Pancreas (tissue), 10 donors: ENCODE measurements at regions not wholly inside any gene's neighbourhood (a gene's known extent, or its start where the extent isn't known, plus 50 kb on each side); places are given as distances from the start of the nearest gene placed in this dataset.
A peak's percentile ranks its signal among the peaks of the same experiment; 100 is the strongest.

Experiments
- ATAC-seq, 4 donors: fragments of 200-7000 bp; cut with Tn5 transposase; one replicate each; pipeline versions ENCODE4 v1.8.0 to v1.9.1; 2020; ENCODE audit warnings: mild to moderate bottlenecking in 4 of 4, moderate library complexity in 4 of 4
- DNase-seq, 6 donors: peaks; one replicate each; pipeline ENCODE4 v3.0.0-alpha.2; 2020
- FAIRE-seq: peaks from 2 replicates; lab custom pipeline; 2012; peaks lifted over from hg19 to GRCh38; lab: Jason Lieb, UNC
- H3K27ac ChIP-seq, 4 donors: fragments of 200-600 bp; sonication (generic); 1 replicate in 3 of 4; 2 replicates in 1 of 4; pipeline versions ENCODE4 v1.5.0 to v1.8.0; 2020
- H3K27me3 ChIP-seq, 4 donors: fragments of 200-600 bp; one replicate each; pipeline ENCODE4 v1.8.0; 2021
- H3K36me3 ChIP-seq, 3 donors: fragments of 200-600 bp; sonication (generic) in 1 of 3; one replicate each; pipeline versions ENCODE4 v1.5.0 to v1.8.0; 2020 to 2021
- H3K4me1 ChIP-seq, 3 donors: fragments of 200-600 bp; one replicate each; pipeline ENCODE4 v1.8.0; 2021
- H3K4me3 ChIP-seq, 4 donors: fragments of 200-600 bp; sonication (generic) in 2 of 4; one replicate each; pipeline versions ENCODE4 v1.5.0 to v1.8.0; 2020 to 2021
- H3K9me3 ChIP-seq, 4 donors: fragments of 200-600 bp; one replicate each; pipeline ENCODE4 v1.8.0; 2021
- WGBS, 2 donors: extraction: QIAGEN DNeasy Blood & Tissue Kit; methylation state at CpG; one replicate each; pipeline ENCODE4 v1.1.7; 2013; 5-methylcytosine and 5-hydroxymethylcytosine counted together
- intact Hi-C, 3 donors: fragments of 100-400 bp; cut with DNase I; formaldehyde crosslinking; loops; one replicate each; pipeline versions ENCODE4 v1.11.1 to v1.14.2; 2022
- TF ChIP-seq, protein P1 (sequence below), 4 donors: fragments of 200-600 bp; sonication (generic) in 3 of 4; IDR thresholded peaks; one replicate each; pipeline versions ENCODE4 v1.5.0 to v1.8.0; 2021; ENCODE audit warnings: antibody characterized with exemption in 4 of 4
- donor health status: healthy with polysubstance abuse.
- donor health status: DM: no; HTN: no; CAD: no; lungs with moderate emphysema.
- donor health status: DM: no; HTN: no; CAD: no.
- donor health status: control.
- donor health status: control.
- donor health status: Bipolar disorder and iron deficiency.
- donor health status: DM: yes; HTN: yes; CAD: no.
- donor health status: DM: no; HTN: no; CAD: no.
- donor health status: DM: no; HTN: no; CAD: no.
- donor health status: DM: yes; HTN: yes; CAD: no.

DNA sequence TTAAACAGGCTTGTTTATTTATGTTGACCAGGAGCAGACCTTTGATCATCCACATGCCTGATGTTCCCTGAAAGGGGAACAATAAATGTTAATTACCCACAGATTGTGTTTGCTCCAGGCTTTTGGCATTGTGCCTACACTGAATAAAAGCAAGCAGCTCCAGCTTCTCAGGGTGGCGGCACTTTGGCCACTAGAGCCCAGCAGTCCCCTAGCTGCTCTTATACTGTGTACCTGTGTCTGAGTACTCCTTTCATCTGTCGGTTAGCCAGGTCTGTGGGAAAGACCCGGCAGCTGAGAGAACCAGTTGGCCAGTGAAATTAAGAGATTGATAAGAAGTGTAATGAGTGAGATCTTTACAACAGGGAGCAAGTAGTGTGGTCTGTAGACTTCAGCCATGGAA, 254.8 kb upstream of the FTMT start:
- WGBS, 2 donors, result 81 to 82% methylated on average over 3 of the region's 3 CpGs
- Histone ChIP-seq H3K4me3 (no peak overlapping the region), H3K36me3 (no peaks in the 10 kb centered on the region), H3K9me3 (no peaks in the 10 kb centered on the region), H3K27ac (no peak overlapping the region), H3K27me3 (no peaks in the 10 kb centered on the region), H3K4me1 (no peaks in the 10 kb centered on the region)
- DNase-seq, result no peak
- no peak for FAIRE-seq
- TF ChIP-seq, protein P1, sequence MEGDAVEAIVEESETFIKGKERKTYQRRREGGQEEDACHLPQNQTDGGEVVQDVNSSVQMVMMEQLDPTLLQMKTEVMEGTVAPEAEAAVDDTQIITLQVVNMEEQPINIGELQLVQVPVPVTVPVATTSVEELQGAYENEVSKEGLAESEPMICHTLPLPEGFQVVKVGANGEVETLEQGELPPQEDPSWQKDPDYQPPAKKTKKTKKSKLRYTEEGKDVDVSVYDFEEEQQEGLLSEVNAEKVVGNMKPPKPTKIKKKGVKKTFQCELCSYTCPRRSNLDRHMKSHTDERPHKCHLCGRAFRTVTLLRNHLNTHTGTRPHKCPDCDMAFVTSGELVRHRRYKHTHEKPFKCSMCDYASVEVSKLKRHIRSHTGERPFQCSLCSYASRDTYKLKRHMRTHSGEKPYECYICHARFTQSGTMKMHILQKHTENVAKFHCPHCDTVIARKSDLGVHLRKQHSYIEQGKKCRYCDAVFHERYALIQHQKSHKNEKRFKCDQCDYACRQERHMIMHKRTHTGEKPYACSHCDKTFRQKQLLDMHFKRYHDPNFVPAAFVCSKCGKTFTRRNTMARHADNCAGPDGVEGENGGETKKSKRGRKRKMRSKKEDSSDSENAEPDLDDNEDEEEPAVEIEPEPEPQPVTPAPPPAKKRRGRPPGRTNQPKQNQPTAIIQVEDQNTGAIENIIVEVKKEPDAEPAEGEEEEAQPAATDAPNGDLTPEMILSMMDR (IDR thresholded peaks at IDR 0.05), result no peak
- intact Hi-C loops, result no loop called here
- no peak for ATAC-seq

DNA sequence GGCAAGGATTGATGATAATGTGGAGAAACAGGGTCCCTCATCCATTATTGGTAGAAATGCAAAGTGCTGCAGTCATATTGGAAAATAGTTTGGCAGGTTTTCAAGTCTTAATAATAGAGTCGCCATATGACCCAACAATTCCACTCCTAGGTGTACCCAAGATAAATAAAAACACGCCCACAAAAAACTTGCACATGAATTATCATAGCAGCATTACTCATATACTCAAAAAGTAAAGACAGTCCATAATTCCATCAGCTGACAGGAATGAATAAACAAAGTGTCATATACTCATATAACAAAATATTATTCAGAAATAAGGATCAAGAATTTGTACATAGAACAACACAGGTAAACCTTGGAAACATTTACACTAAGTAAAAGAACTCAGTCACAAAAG, 242.9 kb upstream of the FTMT start:
- DNase-seq (no peak), ATAC-seq (no peak), FAIRE-seq (no peak)
- no peak overlapping the region for H3K4me3 ChIP-seq
- H3K9me3 ChIP-seq, result no peaks in the 10 kb centered on the region
- no peak overlapping the region for H3K27ac ChIP-seq
- no peaks in the 10 kb centered on the region for H3K36me3 ChIP-seq
- WGBS, 2 donors, result 65 to 87% methylated on average over 2 of the region's 2 CpGs
- TF ChIP-seq, protein P1 (IDR thresholded peaks at IDR 0.05), result no peak
- intact Hi-C loops, result no loop called here
- H3K27me3 ChIP-seq, result no peaks in the 10 kb centered on the region
- H3K4me1 ChIP-seq, result no peaks in the 10 kb centered on the region

DNA sequence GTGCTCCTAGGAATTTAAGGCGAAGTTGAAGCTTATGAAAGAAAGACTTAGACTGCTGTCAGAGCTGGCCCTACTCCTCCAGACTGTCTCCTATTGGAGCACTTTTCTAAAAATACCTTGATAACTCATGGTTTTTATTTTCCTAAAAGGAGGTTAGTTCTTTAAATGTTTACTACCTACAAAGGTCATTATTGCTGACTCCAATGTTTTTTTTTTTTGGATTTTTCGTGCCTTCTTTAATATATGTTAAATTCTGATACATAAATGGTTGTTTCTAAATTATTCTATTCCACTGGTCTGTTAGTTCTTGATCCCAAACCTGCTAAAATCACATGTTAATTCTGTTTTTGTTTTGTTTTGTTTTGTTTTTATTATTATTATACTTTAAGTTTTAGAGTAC, 227.6 kb upstream of the FTMT start:
- ATAC-seq (no peak), FAIRE-seq (no peak), DNase-seq (no peak)
- no peaks in the 10 kb centered on the region for H3K9me3 ChIP-seq
- TF ChIP-seq, protein P1 (IDR thresholded peaks at IDR 0.05), result no peak
- H3K27ac ChIP-seq, result no peak overlapping the region
- H3K4me3 ChIP-seq, result no peak overlapping the region
- no peaks in the 10 kb centered on the region for H3K36me3 ChIP-seq
- peaks cover 0 to 4% (median 0%) of the 10 kb centered on the region in 4 donors for H3K27me3 ChIP-seq
- no peaks in the 10 kb centered on the region for H3K4me1 ChIP-seq
- 50 to 59% methylated on average over 2 of the region's 2 CpGs for WGBS, 2 donors
- intact Hi-C loops, result no loop called here

DNA sequence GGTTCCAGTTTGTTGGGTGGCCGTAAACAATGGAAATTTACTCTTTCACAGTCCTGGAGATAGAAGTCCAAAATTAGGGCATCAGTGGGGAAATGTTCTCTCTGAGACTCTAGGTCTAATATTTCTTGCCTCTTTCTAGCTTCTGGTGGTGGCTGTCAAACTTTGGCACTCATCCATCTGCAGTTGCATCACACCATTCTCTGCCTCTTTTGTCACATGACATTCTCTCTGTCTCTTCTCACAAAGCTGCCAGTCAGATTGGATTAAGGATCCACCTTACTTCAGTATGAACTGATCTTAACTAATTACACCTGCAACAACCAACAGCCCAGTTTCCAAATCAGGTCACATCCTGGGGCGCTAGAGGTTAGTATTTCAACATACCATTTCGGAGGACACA, 222.9 kb upstream of the FTMT start:
- H3K36me3 ChIP-seq, result no peaks in the 10 kb centered on the region
- H3K4me3 ChIP-seq, result no peak overlapping the region
- TF ChIP-seq, protein P1 (IDR thresholded peaks at IDR 0.05), result no peak
- FAIRE-seq (no peak), ATAC-seq (no peak), DNase-seq (no peak)
- no peaks in the 10 kb centered on the region for H3K4me1 ChIP-seq
- WGBS, 2 donors, result 46 to 53% methylated on average over 3 of the region's 3 CpGs
- H3K27me3 ChIP-seq, result peaks cover 0 to 4% (median 0%) of the 10 kb centered on the region in 4 donors
- no peaks in the 10 kb centered on the region for H3K9me3 ChIP-seq
- intact Hi-C loops, result no loop called here
- H3K27ac ChIP-seq, result no peak overlapping the region

DNA sequence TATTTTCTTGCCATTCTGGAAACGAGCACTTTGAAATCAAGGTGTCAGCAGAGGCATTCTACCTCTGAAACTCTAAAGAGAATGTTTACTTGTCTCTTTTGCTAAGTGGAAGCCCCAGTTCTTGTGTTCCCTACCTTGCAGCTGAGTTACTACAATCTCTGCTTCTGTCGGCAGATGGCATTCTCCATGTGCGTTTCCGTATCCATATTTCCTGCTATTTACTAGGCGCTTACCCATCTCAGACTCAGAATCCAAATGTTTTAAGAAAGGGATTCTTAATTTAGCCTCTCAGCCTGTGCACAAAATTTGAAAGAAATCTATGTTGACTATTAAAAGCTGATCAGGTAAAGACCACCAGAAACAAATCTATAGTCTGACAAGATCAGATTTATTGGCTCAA, 221.3 kb upstream of the FTMT start:
- Histone ChIP-seq H3K4me3 (no peak overlapping the region), H3K36me3 (no peaks in the 10 kb centered on the region), H3K27ac (no peak overlapping the region), H3K4me1 (no peaks in the 10 kb centered on the region), H3K27me3 (peaks cover 0 to 4% (median 0%) of the 10 kb centered on the region in 4 donors), H3K9me3 (no peaks in the 10 kb centered on the region)
- intact Hi-C loops, result no loop called here
- TF ChIP-seq, protein P1 (IDR thresholded peaks at IDR 0.05), result no peak
- WGBS, 2 donors, result 19 to 27% methylated on average over 5 of the region's 5 CpGs
- FAIRE-seq, result no peak
- peak in 2 of 4 donors; percentile 36 to 63 for ATAC-seq
- no peak for DNase-seq
